Stimulated activated naive CD4-positive, alpha-beta T cell (primary cell): ENCODE measurements at regions not wholly inside any gene's neighbourhood (a gene's known extent, or its start where the extent isn't known, plus 50 kb on each side); places are given as distances from the start of the nearest gene placed in this dataset.
A peak's percentile ranks its signal among the peaks of the same experiment; 100 is the strongest.

Experiments
- DNase-seq, 6 experiments: peaks; one replicate each; lab custom pipeline; 2025; lab: John Stamatoyannopoulos, UW

GRCh38 chr22:49076300-49077035, 751.2 kb downstream of the BRD1 start:
- no peak for DNase-seq

- no peak for DNase-seq
Measured at GRCh38 chr22:49075150-49075549, 752.5 kb downstream of the BRD1 start.

GRCh38 chr22:49073873-49074417, 753.7 kb downstream of the BRD1 start:
- no peak for DNase-seq

- no peak for DNase-seq
Measured at GRCh38 chr22:49072996-49073645, 754.6 kb downstream of the BRD1 start.

GRCh38 chr22:49070501-49070900, 757.2 kb downstream of the BRD1 start:
- DNase-seq = no peak

GRCh38 chr22:49068861-49069500, 758.7 kb downstream of the BRD1 start:
- DNase-seq = no peak

GRCh38 chr22:49067504-49067903, 760.2 kb downstream of the BRD1 start:
- no peak for DNase-seq

GRCh38 chr22:49066619-49067018, 761.1 kb downstream of the BRD1 start:
- DNase-seq = no peak

- no peak for DNase-seq
Measured at GRCh38 chr22:49064836-49065235, 762.8 kb downstream of the BRD1 start.

GRCh38 chr22:49063545-49063890, 764.2 kb downstream of the BRD1 start:
- no peak for DNase-seq

GRCh38 chr22:49062802-49063544, 764.7 kb downstream of the BRD1 start:
- no peak for DNase-seq

GRCh38 chr22:49062155-49062801, 765.4 kb downstream of the BRD1 start:
- no peak for DNase-seq

GRCh38 chr22:49057910-49058309, 769.8 kb downstream of the BRD1 start:
- DNase-seq = no peak

GRCh38 chr22:49056301-49056700, 771.4 kb downstream of the BRD1 start:
- DNase-seq = no peak

GRCh38 chr22:49055406-49055805, 772.3 kb downstream of the BRD1 start:
- DNase-seq = no peak

- no peak for DNase-seq
Measured at GRCh38 chr22:49053578-49053977, 774.1 kb downstream of the BRD1 start.

- DNase-seq = no peak
Measured at GRCh38 chr22:49052560-49052959, 775.1 kb downstream of the BRD1 start.

- DNase-seq = peak in 4 of 6 experiments; percentile 15 to 34 (median 26)
Measured at GRCh38 chr22:49052023-49052538, 775.6 kb downstream of the BRD1 start.

- no peak for DNase-seq
Measured at GRCh38 chr22:49051491-49052022, 776.1 kb downstream of the BRD1 start.

- DNase-seq = no peak
Measured at GRCh38 chr22:49049691-49050090, 778.0 kb downstream of the BRD1 start.

- no peak for DNase-seq
Measured at GRCh38 chr22:49048591-49048990, 779.1 kb downstream of the BRD1 start.
